ENCODE measurements at regions not wholly inside any gene's neighbourhood (a gene's known extent, or its start where the extent isn't known, plus 50 kb on each side); places are given as distances from the start of the nearest gene placed in this dataset.

GRCh38 chr3:135452881-135453280, 512.6 kb upstream of the PPP2R3A start:
- 96% methylated on average over 10 of the region's 10 CpGs for WGBS (ENCODE audit: insufficient coverage)
- Histone ChIP-seq H3K4me2 (replicated peaks; ENCODE audit: extremely low read depth, low read length, poor library complexity, severe bottlenecking) (no peak overlapping the region), H3K27me3 (ENCODE audit: control insufficient read depth in 2 of 2, insufficient read depth in 2 of 2, low read length in 2 of 2) (no peaks in the 10 kb centered on the region), H3K4me3 (replicated peaks in 1 of 3; ENCODE audit: low read depth in 2 of 3, low read length in 3 of 3) (no peak overlapping the region), H4K20me1 (ENCODE audit: insufficient read depth, low read length) (no peaks in the 10 kb centered on the region), H3K9me3 (replicated peaks in 1 of 2; ENCODE audit: control insufficient read depth in 1 of 2, insufficient read depth in 1 of 2, low read length in 2 of 2) (no peaks in the 10 kb centered on the region), H3K79me2 (ENCODE audit: insufficient read depth, low read length) (no peaks in the 10 kb centered on the region), H3K4me1 (ENCODE audit: control insufficient read depth in 1 of 2, insufficient read depth in 2 of 2, low read length in 2 of 2) (no peaks in the 10 kb centered on the region), H3K36me3 (replicated peaks in 1 of 2; ENCODE audit: control insufficient read depth in 1 of 2, insufficient read depth in 2 of 2, low read length in 2 of 2) (no peaks in the 10 kb centered on the region), H3K9ac (ENCODE audit: insufficient read depth, low read length, poor library complexity, severe bottlenecking) (no peak overlapping the region), H3K27ac (ENCODE audit: low read depth in 1 of 2, low read length in 2 of 2) (no peak overlapping the region), H2AFZ (ENCODE audit: insufficient read depth, low read depth, low read length, poor library complexity, severe bottlenecking) (no peak overlapping the region)
- no peak for DNase-seq
- Mint-ChIP-seq H3K4me3 (no peak overlapping the region), H3K36me3 (no peaks in the 10 kb centered on the region), H3K27ac (no peak overlapping the region), H3K4me1 (peaks cover 10% of the 10 kb centered on the region), H3K9me3 (peaks cover 0 to 4% (median 0%) of the 10 kb centered on the region in 7 donors), H3K27me3 (ENCODE audit: low read depth in 3 of 3) (peaks cover under 1 to 4% (median 3%) of the 10 kb centered on the region in 3 donors)
- TF ChIP-seq CTCF (IDR thresholded peaks at IDR 0.05): no peak
- intact Hi-C loops (cut with micrococcal nuclease): no loop called here

- Histone ChIP-seq H3K9me3 (replicated peaks in 1 of 2; ENCODE audit: control insufficient read depth in 1 of 2, insufficient read depth in 1 of 2, low read length in 2 of 2) (no peaks in the 10 kb centered on the region), H3K4me1 (ENCODE audit: control insufficient read depth in 1 of 2, insufficient read depth in 2 of 2, low read length in 2 of 2) (no peaks in the 10 kb centered on the region), H2AFZ (ENCODE audit: insufficient read depth, low read depth, low read length, poor library complexity, severe bottlenecking) (no peak overlapping the region), H3K79me2 (ENCODE audit: insufficient read depth, low read length) (no peaks in the 10 kb centered on the region), H3K27ac (ENCODE audit: low read depth in 1 of 2, low read length in 2 of 2) (no peak overlapping the region), H3K9ac (ENCODE audit: insufficient read depth, low read length, poor library complexity, severe bottlenecking) (no peak overlapping the region), H3K27me3 (ENCODE audit: control insufficient read depth in 2 of 2, insufficient read depth in 2 of 2, low read length in 2 of 2) (no peaks in the 10 kb centered on the region), H3K4me3 (replicated peaks in 1 of 3; ENCODE audit: low read depth in 2 of 3, low read length in 3 of 3) (no peak overlapping the region), H4K20me1 (ENCODE audit: insufficient read depth, low read length) (no peaks in the 10 kb centered on the region), H3K4me2 (replicated peaks; ENCODE audit: extremely low read depth, low read length, poor library complexity, severe bottlenecking) (no peak overlapping the region), H3K36me3 (replicated peaks in 1 of 2; ENCODE audit: control insufficient read depth in 1 of 2, insufficient read depth in 2 of 2, low read length in 2 of 2) (no peaks in the 10 kb centered on the region)
- intact Hi-C loops (cut with micrococcal nuclease): no loop called here
- TF ChIP-seq CTCF (IDR thresholded peaks at IDR 0.05): no peak
- Mint-ChIP-seq H3K27me3 (ENCODE audit: low read depth in 3 of 3) (peaks cover 1 to 4% (median 3%) of the 10 kb centered on the region in 3 donors), H3K4me3 (no peak overlapping the region), H3K9me3 (peaks cover 0 to 4% (median 0%) of the 10 kb centered on the region in 7 donors), H3K27ac (no peak overlapping the region), H3K4me1 (peaks cover 7% of the 10 kb centered on the region), H3K36me3 (no peaks in the 10 kb centered on the region)
- 100% methylated on average over 4 of the region's 6 CpGs for WGBS (ENCODE audit: insufficient coverage)
- no peak for DNase-seq
Observed at GRCh38 chr3:135453326-135453725, 512.2 kb upstream of the PPP2R3A start.
